GM23338 (cell line): ENCODE measurements at regions not wholly inside any gene's neighbourhood (a gene's known extent, or its start where the extent isn't known, plus 50 kb on each side); places are given as distances from the start of the nearest gene placed in this dataset.

Experiments
- ATAC-seq: fragments of 200-7000 bp; cut with Tn5 transposase; 3 replicates; pipeline ENCODE4 v1.9.1; 2020
- DNase-seq: peaks from one replicate; pipeline ENCODE4 v3.0.0-alpha.2; 2015; ENCODE audit warnings: low spot score
- H2AFZ ChIP-seq: fragments of 200-600 bp; sonication (generic); 2 replicates; pipeline ENCODE4 v1.8.0; 2016; ENCODE audit warnings: antibody characterized with exemption, mild to moderate bottlenecking, moderate library complexity
- H3F3A ChIP-seq: fragments of 200-600 bp; sonication (generic); replicated peaks from 2 replicates; pipeline ENCODE4 v1.8.0; 2017; ENCODE audit warnings: antibody characterized with exemption, mixed run types, low read depth
- H3K27ac ChIP-seq: fragments of 200-600 bp; sonication (generic); 2 replicates; pipeline ENCODE4 v1.6.1; 2016; ENCODE audit warnings: low read depth
- H3K27me3 ChIP-seq: fragments of 200-600 bp; sonication (generic); 2 replicates; pipeline ENCODE4 v1.8.0; 2016; ENCODE audit warnings: mild to moderate bottlenecking, mixed run types, moderate library complexity; ENCODE audit not compliant: insufficient read depth
- H3K36me3 ChIP-seq: fragments of 200-600 bp; sonication (generic); 2 replicates; pipeline ENCODE4 v1.8.0; 2016; ENCODE audit warnings: mild to moderate bottlenecking; ENCODE audit not compliant: insufficient read depth
- H3K4me1 ChIP-seq: fragments of 200-600 bp; sonication (generic); 2 replicates; pipeline ENCODE4 v1.8.0; 2016; ENCODE audit warnings: mild to moderate bottlenecking, moderate library complexity; ENCODE audit not compliant: insufficient read depth
- H3K4me2 ChIP-seq: fragments of 200-600 bp; sonication (generic); 2 replicates; pipeline ENCODE4 v1.7.1; 2017; ENCODE audit warnings: mixed run types
- H3K4me3 ChIP-seq: fragments of 200-600 bp; sonication (generic); 2 replicates; pipeline ENCODE4 v1.6.1; 2016; ENCODE audit warnings: mixed run types
- H3K79me2 ChIP-seq: fragments of 200-600 bp; sonication (generic); replicated peaks from 2 replicates; pipeline ENCODE4 v1.8.0; 2017; ENCODE audit warnings: mild to moderate bottlenecking; ENCODE audit not compliant: insufficient read depth
- H3K9me2 ChIP-seq: fragments of 200-600 bp; sonication (generic); 2 replicates; pipeline ENCODE4 v1.8.0; 2017; ENCODE audit not compliant: insufficient read depth
- H4K20me1 ChIP-seq: fragments of 200-600 bp; sonication (generic); replicated peaks from 2 replicates; pipeline ENCODE4 v1.8.0; 2017; ENCODE audit warnings: mild to moderate bottlenecking; ENCODE audit not compliant: insufficient read depth
- H3K27ac Mint-ChIP-seq: 2 replicates; pipeline ENCODE4 v1.8.0; 2020; ENCODE audit warnings: inconsistent platforms, mild to moderate bottlenecking, moderate library complexity, mixed read lengths
- H3K27me3 Mint-ChIP-seq: 3 replicates; pipeline ENCODE4 v1.8.0; 2022; ENCODE audit warnings: low read depth, mild to moderate bottlenecking, moderate library complexity, mixed read lengths, inconsistent platforms; ENCODE audit not compliant: insufficient read depth, poor library complexity
- H3K36me3 Mint-ChIP-seq: 3 replicates; pipeline ENCODE4 v1.8.0; 2021; ENCODE audit warnings: low read depth, mild to moderate bottlenecking, inconsistent platforms, moderate library complexity, mixed read lengths
- H3K4me1 Mint-ChIP-seq: 3 replicates; pipeline ENCODE4 v1.8.0; 2020; ENCODE audit warnings: mild to moderate bottlenecking, inconsistent platforms, mixed read lengths
- H3K4me3 Mint-ChIP-seq: 3 replicates; pipeline ENCODE4 v1.8.0; 2021; ENCODE audit warnings: moderate library complexity, mild to moderate bottlenecking, inconsistent platforms, mixed read lengths
- H3K9me3 Mint-ChIP-seq: 3 replicates; pipeline ENCODE4 v1.8.0; 2020; ENCODE audit warnings: moderate library complexity, mild to moderate bottlenecking, inconsistent platforms, mixed read lengths
- EZH2 ChIP-seq: fragments of 200-600 bp; sonication (generic); IDR thresholded peaks from one replicate; pipeline ENCODE4 v1.8.0; 2017; ENCODE audit warnings: antibody characterized with exemption, mild to moderate bottlenecking, low read depth; ENCODE audit not compliant: unreplicated experiment
- EZH2phosphoT487 ChIP-seq: fragments of 200-600 bp; sonication (generic); IDR thresholded peaks from one replicate; pipeline ENCODE4 v1.8.1; 2018; ENCODE audit warnings: antibody characterized with exemption; ENCODE audit not compliant: unreplicated experiment
- STAT1 ChIP-seq: IDR thresholded peaks from one replicate; pipeline ENCODE4 v1.6.1; 2016; ENCODE audit warnings: antibody characterized with exemption; ENCODE audit not compliant: unreplicated experiment
- ZNF331 ChIP-seq: fragments of 250-450 bp; sonication (Bioruptor Pico); IDR thresholded peaks from 2 replicates; pipeline ENCODE4 v1.5.0; 2020; ENCODE audit warnings: low read depth, mild to moderate bottlenecking, moderate library complexity
- TF ChIP-seq, protein P1 (sequence below): fragments of 250-450 bp; sonication (Bioruptor Pico); IDR thresholded peaks from 2 replicates; pipeline ENCODE4 v1.5.0; 2020; ENCODE audit warnings: mild to moderate bottlenecking, moderate library complexity
- TF ChIP-seq, protein P2 (sequence below), 2 experiments: fragments of 200-600 bp in 1 of 2; sonication (generic) in 1 of 2; conservative IDR thresholded peaks; 2 replicates each; pipeline versions ENCODE4 v1.5.1 to v1.6.1; 2016 to 2017; ENCODE audit warnings: antibody characterized with exemption in 2 of 2, low read depth in 2 of 2, mild to moderate bottlenecking in 2 of 2, moderate library complexity in 1 of 2

- H3K36me3 Mint-ChIP-seq = no peaks in the 10 kb centered on the region; the same call in 2 of the 3 replicates
- no peaks in the 10 kb centered on the region for H3K36me3 ChIP-seq
- H3K4me1 ChIP-seq = peaks cover 8% of the 10 kb centered on the region; the same call in 1 of the 2 replicates
- H3K79me2 ChIP-seq = no peaks in the 10 kb centered on the region
- no peaks in the 10 kb centered on the region; the same call in 2 of the 3 replicates for H3K9me3 Mint-ChIP-seq
- no peak overlapping the region for H3K27ac Mint-ChIP-seq
- H3K27ac ChIP-seq = no peak overlapping the region
- H3K4me1 Mint-ChIP-seq = peaks cover 8% of the 10 kb centered on the region; the same call in 2 of the 3 replicates
- TF ChIP-seq EZH2phosphoT487 = no peak
- TF ChIP-seq, protein P1, sequence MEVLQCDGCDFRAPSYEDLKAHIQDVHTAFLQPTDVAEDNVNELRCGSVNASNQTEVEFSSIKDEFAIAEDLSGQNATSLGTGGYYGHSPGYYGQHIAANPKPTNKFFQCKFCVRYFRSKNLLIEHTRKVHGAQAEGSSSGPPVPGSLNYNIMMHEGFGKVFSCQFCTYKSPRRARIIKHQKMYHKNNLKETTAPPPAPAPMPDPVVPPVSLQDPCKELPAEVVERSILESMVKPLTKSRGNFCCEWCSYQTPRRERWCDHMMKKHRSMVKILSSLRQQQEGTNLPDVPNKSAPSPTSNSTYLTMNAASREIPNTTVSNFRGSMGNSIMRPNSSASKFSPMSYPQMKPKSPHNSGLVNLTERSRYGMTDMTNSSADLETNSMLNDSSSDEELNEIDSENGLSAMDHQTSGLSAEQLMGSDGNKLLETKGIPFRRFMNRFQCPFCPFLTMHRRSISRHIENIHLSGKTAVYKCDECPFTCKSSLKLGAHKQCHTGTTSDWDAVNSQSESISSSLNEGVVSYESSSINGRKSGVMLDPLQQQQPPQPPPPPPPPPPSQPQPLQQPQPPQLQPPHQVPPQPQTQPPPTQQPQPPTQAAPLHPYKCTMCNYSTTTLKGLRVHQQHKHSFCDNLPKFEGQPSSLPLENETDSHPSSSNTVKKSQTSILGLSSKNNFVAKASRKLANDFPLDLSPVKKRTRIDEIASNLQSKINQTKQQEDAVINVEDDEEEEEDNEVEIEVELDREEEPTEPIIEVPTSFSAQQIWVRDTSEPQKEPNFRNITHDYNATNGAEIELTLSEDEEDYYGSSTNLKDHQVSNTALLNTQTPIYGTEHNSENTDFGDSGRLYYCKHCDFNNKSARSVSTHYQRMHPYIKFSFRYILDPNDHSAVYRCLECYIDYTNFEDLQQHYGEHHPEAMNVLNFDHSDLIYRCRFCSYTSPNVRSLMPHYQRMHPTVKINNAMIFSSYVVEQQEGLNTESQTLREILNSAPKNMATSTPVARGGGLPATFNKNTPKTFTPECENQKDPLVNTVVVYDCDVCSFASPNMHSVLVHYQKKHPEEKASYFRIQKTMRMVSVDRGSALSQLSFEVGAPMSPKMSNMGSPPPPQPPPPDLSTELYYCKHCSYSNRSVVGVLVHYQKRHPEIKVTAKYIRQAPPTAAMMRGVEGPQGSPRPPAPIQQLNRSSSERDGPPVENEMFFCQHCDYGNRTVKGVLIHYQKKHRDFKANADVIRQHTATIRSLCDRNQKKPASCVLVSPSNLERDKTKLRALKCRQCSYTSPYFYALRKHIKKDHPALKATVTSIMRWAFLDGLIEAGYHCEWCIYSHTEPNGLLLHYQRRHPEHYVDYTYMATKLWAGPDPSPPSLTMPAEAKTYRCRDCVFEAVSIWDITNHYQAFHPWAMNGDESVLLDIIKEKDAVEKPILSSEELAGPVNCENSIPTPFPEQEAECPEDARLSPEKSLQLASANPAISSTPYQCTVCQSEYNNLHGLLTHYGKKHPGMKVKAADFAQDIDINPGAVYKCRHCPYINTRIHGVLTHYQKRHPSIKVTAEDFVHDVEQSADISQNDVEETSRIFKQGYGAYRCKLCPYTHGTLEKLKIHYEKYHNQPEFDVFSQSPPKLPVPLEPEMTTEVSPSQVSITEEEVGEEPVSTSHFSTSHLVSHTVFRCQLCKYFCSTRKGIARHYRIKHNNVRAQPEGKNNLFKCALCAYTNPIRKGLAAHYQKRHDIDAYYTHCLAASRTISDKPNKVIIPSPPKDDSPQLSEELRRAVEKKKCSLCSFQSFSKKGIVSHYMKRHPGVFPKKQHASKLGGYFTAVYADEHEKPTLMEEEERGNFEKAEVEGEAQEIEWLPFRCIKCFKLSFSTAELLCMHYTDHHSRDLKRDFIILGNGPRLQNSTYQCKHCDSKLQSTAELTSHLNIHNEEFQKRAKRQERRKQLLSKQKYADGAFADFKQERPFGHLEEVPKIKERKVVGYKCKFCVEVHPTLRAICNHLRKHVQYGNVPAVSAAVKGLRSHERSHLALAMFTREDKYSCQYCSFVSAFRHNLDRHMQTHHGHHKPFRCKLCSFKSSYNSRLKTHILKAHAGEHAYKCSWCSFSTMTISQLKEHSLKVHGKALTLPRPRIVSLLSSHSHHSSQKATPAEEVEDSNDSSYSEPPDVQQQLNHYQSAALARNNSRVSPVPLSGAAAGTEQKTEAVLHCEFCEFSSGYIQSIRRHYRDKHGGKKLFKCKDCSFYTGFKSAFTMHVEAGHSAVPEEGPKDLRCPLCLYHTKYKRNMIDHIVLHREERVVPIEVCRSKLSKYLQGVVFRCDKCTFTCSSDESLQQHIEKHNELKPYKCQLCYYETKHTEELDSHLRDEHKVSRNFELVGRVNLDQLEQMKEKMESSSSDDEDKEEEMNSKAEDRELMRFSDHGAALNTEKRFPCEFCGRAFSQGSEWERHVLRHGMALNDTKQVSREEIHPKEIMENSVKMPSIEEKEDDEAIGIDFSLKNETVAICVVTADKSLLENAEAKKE = no peak
- no peak for TF ChIP-seq STAT1
- TF ChIP-seq EZH2 = no peak
- TF ChIP-seq, protein P2, sequence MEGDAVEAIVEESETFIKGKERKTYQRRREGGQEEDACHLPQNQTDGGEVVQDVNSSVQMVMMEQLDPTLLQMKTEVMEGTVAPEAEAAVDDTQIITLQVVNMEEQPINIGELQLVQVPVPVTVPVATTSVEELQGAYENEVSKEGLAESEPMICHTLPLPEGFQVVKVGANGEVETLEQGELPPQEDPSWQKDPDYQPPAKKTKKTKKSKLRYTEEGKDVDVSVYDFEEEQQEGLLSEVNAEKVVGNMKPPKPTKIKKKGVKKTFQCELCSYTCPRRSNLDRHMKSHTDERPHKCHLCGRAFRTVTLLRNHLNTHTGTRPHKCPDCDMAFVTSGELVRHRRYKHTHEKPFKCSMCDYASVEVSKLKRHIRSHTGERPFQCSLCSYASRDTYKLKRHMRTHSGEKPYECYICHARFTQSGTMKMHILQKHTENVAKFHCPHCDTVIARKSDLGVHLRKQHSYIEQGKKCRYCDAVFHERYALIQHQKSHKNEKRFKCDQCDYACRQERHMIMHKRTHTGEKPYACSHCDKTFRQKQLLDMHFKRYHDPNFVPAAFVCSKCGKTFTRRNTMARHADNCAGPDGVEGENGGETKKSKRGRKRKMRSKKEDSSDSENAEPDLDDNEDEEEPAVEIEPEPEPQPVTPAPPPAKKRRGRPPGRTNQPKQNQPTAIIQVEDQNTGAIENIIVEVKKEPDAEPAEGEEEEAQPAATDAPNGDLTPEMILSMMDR (conservative IDR thresholded peaks at IDR 0.05; ENCODE audit: low read depth in 2 of 2) = no peak
- no peak for TF ChIP-seq ZNF331 (CRISPR knock-in tag)
- H3F3A ChIP-seq = no peaks in the 10 kb centered on the region
- H3K9me2 ChIP-seq = peaks cover 17% of the 10 kb centered on the region
- no peaks in the 10 kb centered on the region for H3K27me3 ChIP-seq
- ATAC-seq = peak; percentile 88
- H4K20me1 ChIP-seq = no peaks in the 10 kb centered on the region
- H2AFZ ChIP-seq = peak overlapping the region; percentile 47; the same call in 1 of the 2 replicates
- H3K4me3 Mint-ChIP-seq = no peak overlapping the region
- H3K27me3 Mint-ChIP-seq = peaks cover 4% of the 10 kb centered on the region
- H3K4me2 ChIP-seq = no peak overlapping the region
- DNase-seq = no peak
- no peak overlapping the region for H3K4me3 ChIP-seq
Measured at GRCh38 chr4:26139310-26139924, 181.4 kb upstream of the RBPJ start.
